Activated B cell treated with CpG ODN at 0.5 μM for 24 hours (primary cell): ENCODE measurements at regions not wholly inside any gene's neighbourhood (a gene's known extent, or its start where the extent isn't known, plus 50 kb on each side); places are given as distances from the start of the nearest gene placed in this dataset.

ENCODE experiments used
- ATAC-seq: fragments of 200-7000 bp; cut with Tn5 transposase; one replicate; pipeline ENCODE4 v1.10.0; 2021; ENCODE audit warnings: low read depth, mild to moderate bottlenecking, moderate library complexity
- CTCF ChIA-PET: fragments of 350-600 bp; sonication (Branson Sonifier 250); formaldehyde crosslinking; loops from one replicate; lab custom pipeline; 2021; ENCODE audit warnings: antibody characterized with exemption; lab: Charles Lee
- POLR2A ChIA-PET: fragments of 350-600 bp; sonication (Branson Sonifier 250); formaldehyde crosslinking; loops from one replicate; lab custom pipeline; 2021; ENCODE audit warnings: antibody characterized with exemption; lab: Charles Lee
- DNase-seq: peaks from one replicate; pipeline ENCODE4 v3.0.0; 2022
- H3K27ac Mint-ChIP-seq: one replicate; pipeline ENCODE4 v1.8.0; 2020; ENCODE audit warnings: mixed read lengths
- H3K27me3 Mint-ChIP-seq: one replicate; pipeline ENCODE4 v1.8.0; 2021; ENCODE audit warnings: mixed read lengths
- H3K36me3 Mint-ChIP-seq: one replicate; pipeline ENCODE4 v1.8.0; 2021; ENCODE audit warnings: low read depth, mixed read lengths
- H3K4me1 Mint-ChIP-seq: one replicate; pipeline ENCODE4 v1.8.0; 2021; ENCODE audit warnings: mixed read lengths
- H3K4me3 Mint-ChIP-seq: one replicate; pipeline ENCODE4 v1.8.0; 2020; ENCODE audit warnings: mild to moderate bottlenecking, mixed read lengths
- H3K9me3 Mint-ChIP-seq: one replicate; pipeline ENCODE4 v1.8.0; 2020; ENCODE audit warnings: mixed read lengths
- intact Hi-C: fragments of 100-400 bp; cut with micrococcal nuclease; formaldehyde crosslinking; loops from one replicate; pipeline ENCODE4 v1.15.1; 2024
- TF ChIP-seq, protein P1 (sequence below): fragments of 200-600 bp; IDR thresholded peaks from one replicate; pipeline ENCODE4 v1.8.0; 2022; ENCODE audit warnings: antibody characterized with exemption, mild to moderate bottlenecking

DNA sequence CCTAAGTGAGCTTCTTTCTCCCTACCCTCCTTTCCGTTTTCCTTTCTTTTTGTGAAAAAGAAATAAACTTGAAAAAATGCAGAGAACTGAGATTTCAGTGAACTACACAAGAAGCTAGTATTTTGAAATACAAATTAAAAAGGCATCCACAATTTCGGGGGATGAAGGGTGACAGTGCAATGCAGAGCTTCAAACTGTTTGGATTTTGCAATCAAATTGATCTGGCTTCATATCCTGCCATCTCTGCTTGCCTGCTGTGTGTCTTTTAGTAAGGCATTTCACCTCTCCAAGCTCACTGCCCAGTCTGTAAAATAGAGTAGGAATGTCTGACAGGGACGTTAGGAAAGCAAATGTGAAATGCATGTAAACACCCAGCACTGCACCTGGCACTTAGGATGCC, 258.0 kb downstream of the HACE1 start:
- intact Hi-C loops: no loop called here
- H3K27ac Mint-ChIP-seq: no peak overlapping the region
- CTCF ChIA-PET: no interaction called here
- no peaks in the 10 kb centered on the region for H3K4me1 Mint-ChIP-seq
- no peak for ATAC-seq
- no peak overlapping the region for H3K4me3 Mint-ChIP-seq
- no peak for DNase-seq
- H3K36me3 Mint-ChIP-seq: no peaks in the 10 kb centered on the region
- TF ChIP-seq, protein P1, sequence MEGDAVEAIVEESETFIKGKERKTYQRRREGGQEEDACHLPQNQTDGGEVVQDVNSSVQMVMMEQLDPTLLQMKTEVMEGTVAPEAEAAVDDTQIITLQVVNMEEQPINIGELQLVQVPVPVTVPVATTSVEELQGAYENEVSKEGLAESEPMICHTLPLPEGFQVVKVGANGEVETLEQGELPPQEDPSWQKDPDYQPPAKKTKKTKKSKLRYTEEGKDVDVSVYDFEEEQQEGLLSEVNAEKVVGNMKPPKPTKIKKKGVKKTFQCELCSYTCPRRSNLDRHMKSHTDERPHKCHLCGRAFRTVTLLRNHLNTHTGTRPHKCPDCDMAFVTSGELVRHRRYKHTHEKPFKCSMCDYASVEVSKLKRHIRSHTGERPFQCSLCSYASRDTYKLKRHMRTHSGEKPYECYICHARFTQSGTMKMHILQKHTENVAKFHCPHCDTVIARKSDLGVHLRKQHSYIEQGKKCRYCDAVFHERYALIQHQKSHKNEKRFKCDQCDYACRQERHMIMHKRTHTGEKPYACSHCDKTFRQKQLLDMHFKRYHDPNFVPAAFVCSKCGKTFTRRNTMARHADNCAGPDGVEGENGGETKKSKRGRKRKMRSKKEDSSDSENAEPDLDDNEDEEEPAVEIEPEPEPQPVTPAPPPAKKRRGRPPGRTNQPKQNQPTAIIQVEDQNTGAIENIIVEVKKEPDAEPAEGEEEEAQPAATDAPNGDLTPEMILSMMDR: no peak
- no peaks in the 10 kb centered on the region for H3K9me3 Mint-ChIP-seq
- no peaks in the 10 kb centered on the region for H3K27me3 Mint-ChIP-seq
- POLR2A ChIA-PET: no interaction called here

DNA sequence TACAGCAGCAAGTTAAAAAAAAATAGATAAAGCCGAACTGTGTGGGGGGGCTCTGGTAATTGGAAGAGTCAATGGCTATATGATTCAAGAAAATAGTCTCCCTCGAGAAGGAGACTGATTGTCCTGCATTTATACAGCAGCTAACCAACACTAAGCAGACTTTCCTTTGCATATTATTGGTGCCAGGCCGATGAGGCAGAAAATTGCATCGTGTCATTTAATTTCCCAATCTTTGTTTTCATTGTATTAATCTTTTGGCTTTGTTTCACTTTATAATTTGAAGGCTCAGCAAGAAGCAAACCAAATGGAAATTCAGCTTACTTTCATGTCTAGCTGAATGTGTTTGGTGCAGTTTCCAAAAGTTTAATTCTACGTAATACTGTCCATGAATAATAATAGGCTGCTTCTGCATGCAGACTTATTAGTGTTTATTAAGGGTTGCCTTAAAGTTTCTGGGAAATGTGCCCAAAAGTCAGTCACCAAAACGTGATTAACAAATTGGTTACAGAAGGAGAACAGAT, 258.5 kb downstream of the HACE1 start:
- H3K4me3 Mint-ChIP-seq: no peak overlapping the region
- H3K27me3 Mint-ChIP-seq: no peaks in the 10 kb centered on the region
- no peak overlapping the region for H3K27ac Mint-ChIP-seq
- no peaks in the 10 kb centered on the region for H3K9me3 Mint-ChIP-seq
- intact Hi-C loops: no loop called here
- DNase-seq (no peak), ATAC-seq (no peak)
- TF ChIP-seq, protein P1: no peak
- H3K4me1 Mint-ChIP-seq: no peaks in the 10 kb centered on the region
- CTCF ChIA-PET: no interaction called here
- POLR2A ChIA-PET: no interaction called here
- no peaks in the 10 kb centered on the region for H3K36me3 Mint-ChIP-seq

DNA sequence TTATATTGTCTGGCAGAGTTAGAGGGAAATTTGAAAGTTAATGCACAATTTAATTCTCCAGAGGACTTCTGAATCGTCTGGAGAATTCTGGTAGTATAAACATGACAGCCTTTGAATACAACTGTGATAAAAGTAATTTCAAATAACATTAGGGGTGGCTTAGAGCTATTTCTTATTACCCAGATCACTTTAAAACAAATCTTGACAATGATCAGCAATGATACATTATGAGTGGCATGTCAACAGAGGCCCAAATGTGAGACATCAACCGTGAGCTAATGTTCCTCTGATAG, 259.1 kb downstream of the HACE1 start:
- Mint-ChIP-seq H3K27ac (no peak overlapping the region), H3K9me3 (no peaks in the 10 kb centered on the region), H3K4me1 (no peaks in the 10 kb centered on the region), H3K27me3 (no peaks in the 10 kb centered on the region), H3K36me3 (no peaks in the 10 kb centered on the region), H3K4me3 (no peak overlapping the region)
- intact Hi-C loops: no loop called here
- DNase-seq: no peak
- ChIA-PET CTCF (no interaction called here), POLR2A (no interaction called here)
- TF ChIP-seq, protein P1: no peak
- no peak for ATAC-seq

DNA sequence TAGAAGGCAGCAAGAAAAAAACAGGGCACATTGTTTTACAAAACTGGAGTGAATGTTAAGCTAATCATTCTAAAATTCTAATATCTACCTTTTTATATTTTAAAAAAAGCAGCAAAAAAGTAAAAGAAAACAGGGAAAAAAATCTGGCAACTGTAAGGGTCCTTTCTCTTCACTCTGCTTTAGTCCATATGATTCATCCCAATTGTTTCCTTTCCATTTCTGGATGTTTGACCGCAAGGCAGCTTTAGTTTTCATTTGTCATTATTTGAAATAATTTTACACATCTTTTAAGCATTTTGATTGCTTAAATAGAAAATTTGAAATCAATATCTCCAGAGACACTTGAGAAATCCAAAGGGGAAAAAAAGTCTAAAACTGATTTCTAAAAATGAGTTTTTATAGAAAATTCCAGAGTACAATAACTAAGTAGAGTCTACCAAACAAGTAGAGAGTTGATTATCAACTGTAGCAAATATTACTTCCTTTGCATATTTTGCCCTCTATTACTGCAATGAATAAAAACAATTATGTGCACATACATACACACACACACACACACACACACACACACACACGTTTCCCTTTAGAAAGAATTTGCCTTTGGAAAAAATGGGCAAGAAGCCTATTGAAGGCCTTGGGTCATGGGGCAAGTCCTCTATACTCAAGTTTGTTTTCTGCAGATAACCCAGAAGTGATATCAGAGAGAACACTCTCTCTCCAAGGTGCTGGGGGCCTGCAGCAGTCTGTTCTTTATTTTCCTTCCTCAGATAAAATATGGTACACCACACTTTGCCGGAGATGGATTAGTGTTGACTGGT, 259.7 kb downstream of the HACE1 start:
- DNase-seq (no peak), ATAC-seq (no peak)
- CTCF ChIA-PET: no interaction called here
- H3K27ac Mint-ChIP-seq: no peak overlapping the region
- intact Hi-C loops: no loop called here
- POLR2A ChIA-PET: no interaction called here
- H3K9me3 Mint-ChIP-seq: no peaks in the 10 kb centered on the region
- H3K4me3 Mint-ChIP-seq: no peak overlapping the region
- H3K27me3 Mint-ChIP-seq: no peaks in the 10 kb centered on the region
- TF ChIP-seq, protein P1: no peak
- H3K4me1 Mint-ChIP-seq: no peaks in the 10 kb centered on the region
- no peaks in the 10 kb centered on the region for H3K36me3 Mint-ChIP-seq

DNA sequence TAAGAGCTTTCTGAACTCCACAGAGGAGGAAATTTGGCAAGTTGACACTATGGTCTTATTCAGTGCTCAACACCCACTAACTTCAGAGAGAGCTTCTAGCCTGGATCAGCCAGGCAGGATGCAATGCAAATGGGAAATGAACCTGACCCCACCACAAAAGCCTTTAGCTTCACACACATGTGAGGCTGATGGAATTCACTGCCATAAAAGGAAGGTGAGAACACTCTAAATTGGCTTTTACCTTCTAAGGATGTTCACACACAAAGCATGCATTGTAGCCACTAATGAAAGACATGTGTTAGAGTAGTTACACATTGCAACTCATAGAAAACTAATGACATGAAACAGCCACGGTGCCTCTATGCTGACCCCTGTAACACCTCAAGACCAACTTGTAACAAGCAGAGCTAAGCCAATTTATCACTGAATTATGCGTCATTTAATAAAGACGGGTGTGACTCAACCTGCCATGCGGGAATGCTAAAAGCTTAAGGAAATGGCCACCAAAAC, 262.1 kb downstream of the HACE1 start:
- ATAC-seq (no peak), DNase-seq (no peak)
- Mint-ChIP-seq H3K27me3 (no peaks in the 10 kb centered on the region), H3K36me3 (no peaks in the 10 kb centered on the region), H3K27ac (no peak overlapping the region), H3K4me1 (no peaks in the 10 kb centered on the region), H3K4me3 (no peak overlapping the region), H3K9me3 (no peaks in the 10 kb centered on the region)
- intact Hi-C loops: no loop called here
- ChIA-PET POLR2A (no interaction called here), CTCF (no interaction called here)
- TF ChIP-seq, protein P1: no peak
